HEK293 (cell line): ENCODE measurements at regions not wholly inside any gene's neighbourhood (a gene's known extent, or its start where the extent isn't known, plus 50 kb on each side); places are given as distances from the start of the nearest gene placed in this dataset.

ENCODE experiments used
- CTCF ChIA-PET: fragments of 350-600 bp; formaldehyde crosslinking; extraction: SDS; loops from one replicate; lab custom pipeline; 2021; ENCODE audit warnings: antibody characterized with exemption; lab: Yijun Ruan, JAX
- POLR2A ChIA-PET: fragments of 300-600 bp; formaldehyde crosslinking; extraction: SDS; loops from one replicate; lab custom pipeline; 2020; ENCODE audit warnings: antibody characterized with exemption, inconsistent platforms; lab: Yijun Ruan, JAX
- H3K27ac ChIP-seq: fragments of 200-500 bp; sonication (Bioruptor generic); 2 replicates; pipeline ENCODE4 v1.5.1; 2014; ENCODE audit warnings: low read depth, low read length, control low read depth, inconsistent platforms; ENCODE audit errors: extremely low read depth
- H3K36me3 ChIP-seq, 2 experiments: fragments of 200-500 bp in 1 of 2; sonication (Bioruptor generic) in 1 of 2; 1 replicate in 1 of 2; 2 replicates in 1 of 2; pipeline ENCODE4 v1.5.1; 2014 to 2017; ENCODE audit warnings: inconsistent platforms in 2 of 2, low read length in 2 of 2; ENCODE audit not compliant: control insufficient read depth in 2 of 2, insufficient read depth in 1 of 2
- H3K4me1 ChIP-seq: fragments of 200-500 bp; sonication (Bioruptor generic); 2 replicates; pipeline ENCODE4 v1.5.1; 2014; ENCODE audit warnings: mild to moderate bottlenecking, low read length, inconsistent platforms; ENCODE audit not compliant: control insufficient read depth, insufficient read depth
- H3K4me3 ChIP-seq: 2 replicates; pipeline ENCODE4 v1.5.1; 2011; ENCODE audit warnings: low read depth, mild to moderate bottlenecking, control low read depth, low read length, moderate library complexity
- H3K9me3 ChIP-seq: fragments of 200-500 bp; sonication (Bioruptor generic); 2 replicates; pipeline ENCODE4 v1.5.1; 2014; ENCODE audit warnings: low read depth, low read length, inconsistent platforms; ENCODE audit not compliant: control insufficient read depth, insufficient read depth
- HOXD13 ChIP-seq: sonication (generic); formaldehyde crosslinking; IDR thresholded peaks from 2 replicates; pipeline ENCODE4 v1.8.0; 2022; ENCODE audit warnings: missing genetic modification reagents, borderline replicate concordance
- IKZF3 ChIP-seq: fragments of 450-650 bp; IDR thresholded peaks from 2 replicates; pipeline ENCODE4 v1.5.0; 2018; ENCODE audit warnings: missing biosample characterization, mild to moderate bottlenecking, missing genetic modification characterization, moderate library complexity
- KLF7 ChIP-seq: fragments of 450-650 bp; formaldehyde crosslinking; IDR thresholded peaks from 2 replicates; pipeline ENCODE4 v1.5.1; 2016; ENCODE audit warnings: missing biosample characterization, missing genetic modification characterization, borderline replicate concordance
- MZF1 ChIP-seq: fragments of 450-650 bp; formaldehyde crosslinking; IDR thresholded peaks from 2 replicates; pipeline ENCODE4 v1.5.1; 2017; ENCODE audit warnings: missing biosample characterization, missing genetic modification characterization, borderline replicate concordance
- OSR2 ChIP-seq: fragments of 450-650 bp; formaldehyde crosslinking; IDR thresholded peaks from 2 replicates; pipeline ENCODE4 v1.5.1; 2016; ENCODE audit warnings: missing biosample characterization, missing genetic modification characterization
- PATZ1 ChIP-seq: fragments of 450-650 bp; formaldehyde crosslinking; IDR thresholded peaks from 2 replicates; pipeline ENCODE4 v1.5.1; 2016; ENCODE audit warnings: missing biosample characterization, missing genetic modification characterization
- PRDM2 ChIP-seq: fragments of 450-650 bp; formaldehyde crosslinking; IDR thresholded peaks from 2 replicates; pipeline ENCODE4 v1.5.1; 2016; ENCODE audit warnings: missing biosample characterization, missing genetic modification characterization, borderline replicate concordance
- YY1 ChIP-seq: fragments of 450-650 bp; formaldehyde crosslinking; IDR thresholded peaks from 2 replicates; pipeline ENCODE4 v1.5.1; 2018; ENCODE audit warnings: missing biosample characterization, missing genetic modification characterization
- YY2 ChIP-seq: fragments of 450-650 bp; formaldehyde crosslinking; IDR thresholded peaks from 2 replicates; pipeline ENCODE4 v1.5.1; 2016; ENCODE audit warnings: missing biosample characterization, missing genetic modification characterization
- ZNF112 ChIP-seq: fragments of 450-650 bp; formaldehyde crosslinking; IDR thresholded peaks from 2 replicates; pipeline ENCODE4 v1.5.0; 2017; ENCODE audit warnings: missing biosample characterization, missing genetic modification characterization
- ZNF174 ChIP-seq: fragments of 450-650 bp; formaldehyde crosslinking; IDR thresholded peaks from 2 replicates; pipeline ENCODE4 v1.5.0; 2017; ENCODE audit warnings: missing biosample characterization, mild to moderate bottlenecking, missing genetic modification characterization
- ZNF23 ChIP-seq: fragments of 450-650 bp; formaldehyde crosslinking; IDR thresholded peaks from 2 replicates; pipeline ENCODE4 v1.5.1; 2016; ENCODE audit warnings: missing biosample characterization, missing genetic modification characterization, borderline replicate concordance
- ZNF302 ChIP-seq: fragments of 450-650 bp; formaldehyde crosslinking; IDR thresholded peaks from 2 replicates; pipeline ENCODE4 v1.5.1; 2016; ENCODE audit warnings: missing biosample characterization, missing genetic modification characterization, low read depth
- ZNF335 ChIP-seq: fragments of 450-650 bp; formaldehyde crosslinking; conservative IDR thresholded peaks from 2 replicates; pipeline ENCODE4 v1.5.1; 2016; ENCODE audit warnings: missing biosample characterization, missing genetic modification characterization
- ZNF362 ChIP-seq: fragments of 450-650 bp; formaldehyde crosslinking; IDR thresholded peaks from 2 replicates; pipeline ENCODE4 v1.5.1; 2016; ENCODE audit warnings: missing biosample characterization, missing genetic modification characterization
- ZNF48 ChIP-seq: fragments of 450-650 bp; formaldehyde crosslinking; IDR thresholded peaks from 2 replicates; pipeline ENCODE4 v1.5.1; 2016; ENCODE audit warnings: missing biosample characterization, missing genetic modification characterization
- ZNF514 ChIP-seq: fragments of 450-650 bp; formaldehyde crosslinking; IDR thresholded peaks from 2 replicates; pipeline ENCODE4 v1.5.1; 2016; ENCODE audit warnings: missing biosample characterization, missing genetic modification characterization
- ZNF629 ChIP-seq: fragments of 450-650 bp; formaldehyde crosslinking; IDR thresholded peaks from 2 replicates; pipeline ENCODE4 v1.5.1; 2017; ENCODE audit warnings: missing biosample characterization, missing genetic modification characterization
- ZNF747 ChIP-seq: fragments of 450-650 bp; formaldehyde crosslinking; IDR thresholded peaks from 2 replicates; pipeline ENCODE4 v1.5.1; 2016; ENCODE audit warnings: missing biosample characterization, missing genetic modification characterization
- ZNF768 ChIP-seq: fragments of 450-650 bp; formaldehyde crosslinking; IDR thresholded peaks from 2 replicates; pipeline ENCODE4 v1.5.1; 2018; ENCODE audit warnings: missing biosample characterization, mild to moderate bottlenecking, missing genetic modification characterization
- TF ChIP-seq, protein P1 (sequence below): fragments of 450-650 bp; formaldehyde crosslinking; IDR thresholded peaks from 2 replicates; pipeline ENCODE4 v1.5.1; 2016; ENCODE audit warnings: missing biosample characterization, missing genetic modification characterization
- TF ChIP-seq, protein P2 (sequence below): fragments of 450-650 bp; IDR thresholded peaks from 2 replicates; pipeline ENCODE4 v1.5.1; 2018; ENCODE audit warnings: missing biosample characterization, missing genetic modification characterization

DNA sequence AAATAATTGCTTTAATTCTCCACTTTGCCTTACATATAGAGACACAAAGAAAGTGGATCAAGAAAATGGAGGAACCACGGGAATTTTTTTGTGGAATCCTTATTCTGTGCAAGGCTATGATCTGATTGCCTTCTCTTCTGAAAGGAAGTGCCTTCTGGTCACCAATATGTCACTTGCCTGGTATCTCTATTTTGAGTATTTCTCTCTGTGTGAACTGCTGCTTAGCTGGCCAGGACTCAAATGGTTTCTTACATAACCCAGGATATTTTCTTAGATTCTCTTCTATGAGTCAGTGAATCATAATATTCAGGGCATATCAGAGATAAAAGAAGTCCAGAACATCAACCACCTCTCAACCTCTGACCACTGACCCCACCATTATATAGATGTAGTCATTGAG lies 156.1 kb downstream of the DIO2 start:
- ChIA-PET CTCF (interaction anchor here (0.6 to 1.6 kb wide), 8 partner anchors 16 to 1121 kb away, joined by 3 to 8 read pairs (median 4); no protein-coding TSS in a partner anchor), POLR2A (no interaction called here)
- TF ChIP-seq KLF7 (tag by site-specific recombination) (no peak), ZNF23 (tag by site-specific recombination) (no peak), ZNF747 (tag by site-specific recombination) (no peak), YY1 (tag by site-specific recombination) (no peak), YY2 (tag by site-specific recombination) (no peak), IKZF3 (tag by site-specific recombination) (no peak), MZF1 (no peak), ZNF362 (tag by site-specific recombination) (no peak), OSR2 (no peak), ZNF302 (no peak), PATZ1 (tag by site-specific recombination) (no peak), ZNF48 (tag by site-specific recombination) (no peak), ZNF768 (tag by site-specific recombination) (no peak), ZNF112 (tag by site-specific recombination) (no peak)
- TF ChIP-seq, protein P1, sequence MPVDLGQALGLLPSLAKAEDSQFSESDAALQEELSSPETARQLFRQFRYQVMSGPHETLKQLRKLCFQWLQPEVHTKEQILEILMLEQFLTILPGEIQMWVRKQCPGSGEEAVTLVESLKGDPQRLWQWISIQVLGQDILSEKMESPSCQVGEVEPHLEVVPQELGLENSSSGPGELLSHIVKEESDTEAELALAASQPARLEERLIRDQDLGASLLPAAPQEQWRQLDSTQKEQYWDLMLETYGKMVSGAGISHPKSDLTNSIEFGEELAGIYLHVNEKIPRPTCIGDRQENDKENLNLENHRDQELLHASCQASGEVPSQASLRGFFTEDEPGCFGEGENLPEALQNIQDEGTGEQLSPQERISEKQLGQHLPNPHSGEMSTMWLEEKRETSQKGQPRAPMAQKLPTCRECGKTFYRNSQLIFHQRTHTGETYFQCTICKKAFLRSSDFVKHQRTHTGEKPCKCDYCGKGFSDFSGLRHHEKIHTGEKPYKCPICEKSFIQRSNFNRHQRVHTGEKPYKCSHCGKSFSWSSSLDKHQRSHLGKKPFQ (tag by site-specific recombination), result no peak
- no peaks in the 10 kb centered on the region for H3K4me1 ChIP-seq
- no peaks in the 10 kb centered on the region for H3K9me3 ChIP-seq
- no peak overlapping the region for H3K4me3 ChIP-seq
- H3K27ac ChIP-seq, result no peak overlapping the region
- no peaks in the 10 kb centered on the region for H3K36me3 ChIP-seq

DNA sequence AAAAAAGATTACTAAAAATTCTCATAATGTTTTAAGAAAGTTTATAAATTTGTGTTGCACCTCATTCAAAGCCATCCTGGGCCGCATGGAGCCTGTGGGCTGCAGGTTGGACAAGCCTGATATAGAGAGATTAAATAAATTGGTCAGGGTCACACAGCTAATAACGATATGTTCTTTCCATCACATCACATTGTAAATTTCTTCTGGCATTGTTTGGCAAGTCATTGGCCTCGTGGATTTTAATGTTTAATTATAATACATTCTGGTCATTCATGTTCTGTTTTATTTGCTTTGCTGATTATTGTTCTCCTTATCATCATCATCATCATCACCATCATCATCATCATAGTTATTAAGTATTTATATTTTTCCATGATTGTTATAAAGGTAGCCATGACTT lies 157.3 kb downstream of the DIO2 start:
- Histone ChIP-seq H3K36me3 (no peaks in the 10 kb centered on the region), H3K4me3 (no peak overlapping the region), H3K27ac (no peak overlapping the region), H3K4me1 (no peaks in the 10 kb centered on the region), H3K9me3 (no peaks in the 10 kb centered on the region)
- TF ChIP-seq, protein P2, sequence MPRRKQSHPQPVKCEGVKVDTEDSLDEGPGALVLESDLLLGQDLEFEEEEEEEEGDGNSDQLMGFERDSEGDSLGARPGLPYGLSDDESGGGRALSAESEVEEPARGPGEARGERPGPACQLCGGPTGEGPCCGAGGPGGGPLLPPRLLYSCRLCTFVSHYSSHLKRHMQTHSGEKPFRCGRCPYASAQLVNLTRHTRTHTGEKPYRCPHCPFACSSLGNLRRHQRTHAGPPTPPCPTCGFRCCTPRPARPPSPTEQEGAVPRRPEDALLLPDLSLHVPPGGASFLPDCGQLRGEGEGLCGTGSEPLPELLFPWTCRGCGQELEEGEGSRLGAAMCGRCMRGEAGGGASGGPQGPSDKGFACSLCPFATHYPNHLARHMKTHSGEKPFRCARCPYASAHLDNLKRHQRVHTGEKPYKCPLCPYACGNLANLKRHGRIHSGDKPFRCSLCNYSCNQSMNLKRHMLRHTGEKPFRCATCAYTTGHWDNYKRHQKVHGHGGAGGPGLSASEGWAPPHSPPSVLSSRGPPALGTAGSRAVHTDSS (tag by site-specific recombination), result peak; percentile 36; the same call in 1 of the 2 replicates
- TF ChIP-seq ZNF514 (tag by site-specific recombination), result no peak
- no peak for TF ChIP-seq ZNF174 (tag by site-specific recombination)
- no peak for TF ChIP-seq ZNF335
- TF ChIP-seq ZNF629, result no peak
- no peak for TF ChIP-seq PRDM2 (tag by site-specific recombination)
- no peak for TF ChIP-seq HOXD13
- ChIA-PET POLR2A (no interaction called here), CTCF (interaction anchor here (0.6 to 1.5 kb wide), 4 partner anchors 11 to 1049 kb away, joined by 3 to 6 read pairs (median 4); no protein-coding TSS in a partner anchor)
